Keratinocyte (primary cell): ENCODE measurements at regions not wholly inside any gene's neighbourhood (a gene's known extent, or its start where the extent isn't known, plus 50 kb on each side); places are given as distances from the start of the nearest gene placed in this dataset.

ENCODE experiments used
- DNase-seq: peaks from one replicate; pipeline ENCODE4 v3.0.0-alpha.2; 2011; ENCODE audit warnings: low read depth, missing footprints, low spot score
- FAIRE-seq: peaks from 2 replicates; lab custom pipeline; 2011; peaks lifted over from hg19 to GRCh38; lab: Jason Lieb, UNC
- H2AFZ ChIP-seq: 2 replicates; pipeline ENCODE4 v1.6.0; 2012; ENCODE audit warnings: low read length, control low read depth, inconsistent platforms; ENCODE audit not compliant: control insufficient read depth
- H3K27ac ChIP-seq: 2 replicates; pipeline ENCODE4 v1.5.1; 2011; ENCODE audit warnings: low read length; ENCODE audit not compliant: control insufficient read depth, insufficient read depth
- H3K27me3 ChIP-seq: 3 replicates; pipeline ENCODE4 v1.6.0; 2011; ENCODE audit warnings: low read length; ENCODE audit not compliant: control insufficient read depth, insufficient read depth; ENCODE audit errors: extremely low read depth
- H3K36me3 ChIP-seq, 2 experiments: 2 replicates in 1 of 2; 3 replicates in 1 of 2; pipeline ENCODE4 v1.5.1; 2011; ENCODE audit warnings: low read length in 2 of 2, mild to moderate bottlenecking in 1 of 2; ENCODE audit not compliant: control insufficient read depth in 2 of 2, insufficient read depth in 2 of 2; ENCODE audit errors: extremely low read depth in 1 of 2
- H3K4me1 ChIP-seq: 3 replicates; pipeline ENCODE4 v1.5.1; 2011; ENCODE audit warnings: low read length; ENCODE audit not compliant: control insufficient read depth, insufficient read depth; ENCODE audit errors: extremely low read depth
- H3K4me2 ChIP-seq: 3 replicates; pipeline ENCODE4 v1.6.0; 2011; ENCODE audit warnings: low read depth, low read length; ENCODE audit not compliant: control insufficient read depth, insufficient read depth; ENCODE audit errors: extremely low read depth
- H3K4me3 ChIP-seq, 3 experiments: fragments of 200-600 bp in 1 of 3; sonication (generic) in 1 of 3; 2 replicates in 2 of 3; 3 replicates in 1 of 3; pipeline ENCODE4 v1.5.1; 2011 to 2016; ENCODE audit warnings: low read length in 3 of 3, mild to moderate bottlenecking in 3 of 3, control low read depth in 2 of 3, inconsistent platforms in 1 of 3, low read depth in 1 of 3, mixed read lengths in 1 of 3, mixed run types in 1 of 3, moderate library complexity in 1 of 3; ENCODE audit not compliant: control insufficient read depth in 2 of 3, insufficient read depth in 2 of 3; ENCODE audit errors: extremely low read depth in 1 of 3
- H3K79me2 ChIP-seq: 2 replicates; pipeline ENCODE4 v1.6.0; 2012; ENCODE audit warnings: low read length; ENCODE audit not compliant: control insufficient read depth, insufficient read depth
- H3K9ac ChIP-seq: 3 replicates; pipeline ENCODE4 v1.6.0; 2011; ENCODE audit warnings: low read length; ENCODE audit not compliant: control insufficient read depth, insufficient read depth; ENCODE audit errors: extremely low read depth
- H3K9me1 ChIP-seq: 3 replicates; pipeline ENCODE4 v1.6.0; 2011; ENCODE audit warnings: low read length; ENCODE audit not compliant: control insufficient read depth, insufficient read depth; ENCODE audit errors: extremely low read depth
- H3K9me3 ChIP-seq: 2 replicates; pipeline ENCODE4 v1.5.1; 2012; ENCODE audit warnings: low read depth, low read length; ENCODE audit not compliant: control insufficient read depth
- H4K20me1 ChIP-seq: 3 replicates; pipeline ENCODE4 v1.6.0; 2011; ENCODE audit warnings: low read length; ENCODE audit not compliant: control insufficient read depth, insufficient read depth; ENCODE audit errors: extremely low read depth
- CTCF ChIP-seq, 3 experiments: IDR thresholded peaks in 1 of 3; conservative IDR thresholded peaks in 1 of 3; optimal IDR thresholded peaks in 1 of 3; 2 replicates in 2 of 3; 3 replicates in 1 of 3; pipeline versions ENCODE3 to v1.5.1; 2011; ENCODE audit warnings: low read length in 3 of 3, mild to moderate bottlenecking in 3 of 3, moderate library complexity in 2 of 3, control low read depth in 1 of 3, inconsistent platforms in 1 of 3; ENCODE audit not compliant: insufficient read depth in 2 of 3; ENCODE audit errors: extremely low read depth in 1 of 3
- EZH2 ChIP-seq: IDR thresholded peaks from one replicate; pipeline ENCODE4 v1.6.1; 2012; ENCODE audit warnings: inconsistent platforms, mild to moderate bottlenecking, low read length, moderate library complexity
- dilution Hi-C: fragments of 300-500 bp; cut with MboI; formaldehyde crosslinking; loops from one replicate; pipeline ENCODE4 v1.7.0; 2020; ENCODE audit warnings: low sequenced_read_pairs; ENCODE audit not compliant: extremely low pct_ligation_motif_present

DNA sequence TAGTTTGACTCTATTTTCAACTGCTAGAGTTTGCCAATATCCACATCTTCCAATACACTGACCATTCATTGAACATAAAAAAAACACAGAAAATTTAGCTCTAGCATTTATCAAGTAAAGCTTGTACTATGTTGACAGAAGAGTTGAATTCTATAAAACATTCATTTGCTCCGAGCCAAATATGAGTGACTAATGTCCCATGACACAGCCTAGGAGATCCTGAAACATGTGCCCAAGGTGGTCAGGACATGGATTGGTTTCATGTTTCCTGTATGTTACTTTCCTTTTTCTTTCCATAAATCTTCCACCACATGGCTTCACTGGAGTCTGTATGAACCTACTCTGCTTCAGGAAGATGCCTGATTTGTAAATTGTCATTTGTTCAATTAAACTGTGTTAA, 122.4 kb upstream of the PRDM9 start:
- no peaks in the 10 kb centered on the region for H3K79me2 ChIP-seq
- H3K27ac ChIP-seq, result no peak overlapping the region
- no peak overlapping the region for H3K4me3 ChIP-seq
- no peaks in the 10 kb centered on the region for H3K9me1 ChIP-seq
- TF ChIP-seq CTCF (optimal IDR thresholded peaks at IDR 0.05 in 1 of 3, IDR thresholded peaks at IDR 0.05 in 1 of 3, conservative IDR thresholded peaks at IDR 0.05 in 1 of 3; ENCODE audit: extremely low read depth in 1 of 3, insufficient read depth in 2 of 3, low read length in 3 of 3) (no peak), EZH2 (no peak)
- H2AFZ ChIP-seq, result no peak overlapping the region
- DNase-seq (no peak), FAIRE-seq (no peak)
- no peak overlapping the region for H3K9ac ChIP-seq
- dilution Hi-C loops, result no loop called here
- no peaks in the 10 kb centered on the region for H3K36me3 ChIP-seq
- no peaks in the 10 kb centered on the region for H3K4me1 ChIP-seq
- no peaks in the 10 kb centered on the region for H3K27me3 ChIP-seq
- no peaks in the 10 kb centered on the region for H3K9me3 ChIP-seq
- no peaks in the 10 kb centered on the region for H4K20me1 ChIP-seq
- no peak overlapping the region for H3K4me2 ChIP-seq

GRCh38 chr5:23372177-23372576, 135.2 kb upstream of the PRDM9 start:
- TF ChIP-seq CTCF (optimal IDR thresholded peaks at IDR 0.05 in 1 of 3, IDR thresholded peaks at IDR 0.05 in 1 of 3, conservative IDR thresholded peaks at IDR 0.05 in 1 of 3; ENCODE audit: extremely low read depth in 1 of 3, insufficient read depth in 2 of 3, low read length in 3 of 3) (no peak), EZH2 (no peak)
- H3K9me1 ChIP-seq, result no peaks in the 10 kb centered on the region
- FAIRE-seq, result no peak
- no peak for DNase-seq
- H3K27ac ChIP-seq, result no peak overlapping the region
- no peaks in the 10 kb centered on the region for H4K20me1 ChIP-seq
- no peak overlapping the region for H3K4me3 ChIP-seq
- no peak overlapping the region for H3K4me2 ChIP-seq
- no peak overlapping the region for H3K9ac ChIP-seq
- no peaks in the 10 kb centered on the region for H3K79me2 ChIP-seq
- H3K36me3 ChIP-seq, result no peaks in the 10 kb centered on the region
- no peak overlapping the region for H2AFZ ChIP-seq
- no peaks in the 10 kb centered on the region for H3K27me3 ChIP-seq
- H3K4me1 ChIP-seq, result no peaks in the 10 kb centered on the region
- dilution Hi-C loops, result no loop called here
- H3K9me3 ChIP-seq, result no peaks in the 10 kb centered on the region
